Esophagus muscularis mucosa (tissue), 4 donors: ENCODE measurements at regions not wholly inside any gene's neighbourhood (a gene's known extent, or its start where the extent isn't known, plus 50 kb on each side); places are given as distances from the start of the nearest gene placed in this dataset.

Experiments used
- CTCF ChIP-seq, 3 experiments: fragments of 200-600 bp in 2 of 3; fragments of 450-650 bp in 1 of 3; sonication (generic) in 2 of 3; IDR thresholded peaks; one replicate each; pipeline ENCODE4 v1.5.1; 2017 to 2019; ENCODE audit warnings: antibody characterized with exemption in 3 of 3, mild to moderate bottlenecking in 2 of 3, moderate library complexity in 1 of 3
- EP300 ChIP-seq: sonication (generic); formaldehyde crosslinking; IDR thresholded peaks from one replicate; pipeline ENCODE4 v1.6.1; 2017; ENCODE audit warnings: antibody characterized with exemption
- POLR2A ChIP-seq: fragments of 450-650 bp; IDR thresholded peaks from one replicate; pipeline ENCODE4 v1.6.1; 2017; ENCODE audit warnings: antibody characterized with exemption, moderate library complexity, mild to moderate bottlenecking, low read depth

GRCh38 chr5:40001796-40002195 lies 577.0 kb upstream of the DAB2 start:
- TF ChIP-seq CTCF (IDR thresholded peaks at IDR 0.05): no peak
- TF ChIP-seq EP300: no peak
- TF ChIP-seq POLR2A: no peak
